Keratinocyte (primary cell): ENCODE measurements at regions not wholly inside any gene's neighbourhood (a gene's known extent, or its start where the extent isn't known, plus 50 kb on each side); places are given as distances from the start of the nearest gene placed in this dataset.

ENCODE experiments used
- DNase-seq: peaks from one replicate; pipeline ENCODE4 v3.0.0-alpha.2; 2011; ENCODE audit warnings: low read depth, missing footprints, low spot score
- FAIRE-seq: peaks from 2 replicates; lab custom pipeline; 2011; peaks lifted over from hg19 to GRCh38; lab: Jason Lieb, UNC
- H2AFZ ChIP-seq: 2 replicates; pipeline ENCODE4 v1.6.0; 2012; ENCODE audit warnings: low read length, control low read depth, inconsistent platforms; ENCODE audit not compliant: control insufficient read depth
- H3K27ac ChIP-seq: 2 replicates; pipeline ENCODE4 v1.5.1; 2011; ENCODE audit warnings: low read length; ENCODE audit not compliant: control insufficient read depth, insufficient read depth
- H3K27me3 ChIP-seq: 3 replicates; pipeline ENCODE4 v1.6.0; 2011; ENCODE audit warnings: low read length; ENCODE audit not compliant: control insufficient read depth, insufficient read depth; ENCODE audit errors: extremely low read depth
- H3K36me3 ChIP-seq, 2 experiments: 2 replicates in 1 of 2; 3 replicates in 1 of 2; pipeline ENCODE4 v1.5.1; 2011; ENCODE audit warnings: low read length in 2 of 2, mild to moderate bottlenecking in 1 of 2; ENCODE audit not compliant: control insufficient read depth in 2 of 2, insufficient read depth in 2 of 2; ENCODE audit errors: extremely low read depth in 1 of 2
- H3K4me1 ChIP-seq: 3 replicates; pipeline ENCODE4 v1.5.1; 2011; ENCODE audit warnings: low read length; ENCODE audit not compliant: control insufficient read depth, insufficient read depth; ENCODE audit errors: extremely low read depth
- H3K4me2 ChIP-seq: 3 replicates; pipeline ENCODE4 v1.6.0; 2011; ENCODE audit warnings: low read depth, low read length; ENCODE audit not compliant: control insufficient read depth, insufficient read depth; ENCODE audit errors: extremely low read depth
- H3K4me3 ChIP-seq, 3 experiments: fragments of 200-600 bp in 1 of 3; sonication (generic) in 1 of 3; 2 replicates in 2 of 3; 3 replicates in 1 of 3; pipeline ENCODE4 v1.5.1; 2011 to 2016; ENCODE audit warnings: low read length in 3 of 3, mild to moderate bottlenecking in 3 of 3, control low read depth in 2 of 3, inconsistent platforms in 1 of 3, low read depth in 1 of 3, mixed read lengths in 1 of 3, mixed run types in 1 of 3, moderate library complexity in 1 of 3; ENCODE audit not compliant: control insufficient read depth in 2 of 3, insufficient read depth in 2 of 3; ENCODE audit errors: extremely low read depth in 1 of 3
- H3K79me2 ChIP-seq: 2 replicates; pipeline ENCODE4 v1.6.0; 2012; ENCODE audit warnings: low read length; ENCODE audit not compliant: control insufficient read depth, insufficient read depth
- H3K9ac ChIP-seq: 3 replicates; pipeline ENCODE4 v1.6.0; 2011; ENCODE audit warnings: low read length; ENCODE audit not compliant: control insufficient read depth, insufficient read depth; ENCODE audit errors: extremely low read depth
- H3K9me1 ChIP-seq: 3 replicates; pipeline ENCODE4 v1.6.0; 2011; ENCODE audit warnings: low read length; ENCODE audit not compliant: control insufficient read depth, insufficient read depth; ENCODE audit errors: extremely low read depth
- H3K9me3 ChIP-seq: 2 replicates; pipeline ENCODE4 v1.5.1; 2012; ENCODE audit warnings: low read depth, low read length; ENCODE audit not compliant: control insufficient read depth
- H4K20me1 ChIP-seq: 3 replicates; pipeline ENCODE4 v1.6.0; 2011; ENCODE audit warnings: low read length; ENCODE audit not compliant: control insufficient read depth, insufficient read depth; ENCODE audit errors: extremely low read depth
- CTCF ChIP-seq, 3 experiments: IDR thresholded peaks in 1 of 3; conservative IDR thresholded peaks in 1 of 3; optimal IDR thresholded peaks in 1 of 3; 2 replicates in 2 of 3; 3 replicates in 1 of 3; pipeline versions ENCODE3 to v1.5.1; 2011; ENCODE audit warnings: low read length in 3 of 3, mild to moderate bottlenecking in 3 of 3, moderate library complexity in 2 of 3, control low read depth in 1 of 3, inconsistent platforms in 1 of 3; ENCODE audit not compliant: insufficient read depth in 2 of 3; ENCODE audit errors: extremely low read depth in 1 of 3
- EZH2 ChIP-seq: IDR thresholded peaks from one replicate; pipeline ENCODE4 v1.6.1; 2012; ENCODE audit warnings: inconsistent platforms, mild to moderate bottlenecking, low read length, moderate library complexity
- dilution Hi-C: fragments of 300-500 bp; cut with MboI; formaldehyde crosslinking; loops from one replicate; pipeline ENCODE4 v1.7.0; 2020; ENCODE audit warnings: low sequenced_read_pairs; ENCODE audit not compliant: extremely low pct_ligation_motif_present

- no peak overlapping the region for H3K27ac ChIP-seq
- H3K36me3 ChIP-seq: no peaks in the 10 kb centered on the region
- H3K9ac ChIP-seq: no peak overlapping the region
- H4K20me1 ChIP-seq: no peaks in the 10 kb centered on the region
- H3K27me3 ChIP-seq: no peaks in the 10 kb centered on the region
- no peaks in the 10 kb centered on the region for H3K4me1 ChIP-seq
- no peaks in the 10 kb centered on the region for H3K9me3 ChIP-seq
- no peaks in the 10 kb centered on the region for H3K79me2 ChIP-seq
- no peak for FAIRE-seq
- no peak for DNase-seq
- H2AFZ ChIP-seq: no peak overlapping the region
- no peak overlapping the region for H3K4me3 ChIP-seq
- dilution Hi-C loops: no loop called here
- no peak overlapping the region for H3K4me2 ChIP-seq
- no peaks in the 10 kb centered on the region for H3K9me1 ChIP-seq
- no peak for TF ChIP-seq EZH2
- TF ChIP-seq CTCF (optimal IDR thresholded peaks at IDR 0.05 in 1 of 3, IDR thresholded peaks at IDR 0.05 in 1 of 3, conservative IDR thresholded peaks at IDR 0.05 in 1 of 3; ENCODE audit: extremely low read depth in 1 of 3, insufficient read depth in 2 of 3, low read length in 3 of 3): no peak
Measured at GRCh38 chr2:16392647-16393499, 272.8 kb downstream of the CYRIA start.

GRCh38 chr2:16391986-16392385 lies 273.6 kb downstream of the CYRIA start:
- Histone ChIP-seq H3K9me3 (no peaks in the 10 kb centered on the region), H3K9ac (no peak overlapping the region), H3K27me3 (no peaks in the 10 kb centered on the region), H4K20me1 (no peaks in the 10 kb centered on the region), H3K27ac (no peak overlapping the region), H3K36me3 (no peaks in the 10 kb centered on the region), H2AFZ (no peak overlapping the region), H3K79me2 (no peaks in the 10 kb centered on the region), H3K4me2 (no peak overlapping the region), H3K9me1 (no peaks in the 10 kb centered on the region), H3K4me1 (no peaks in the 10 kb centered on the region), H3K4me3 (no peak overlapping the region)
- TF ChIP-seq CTCF (optimal IDR thresholded peaks at IDR 0.05 in 1 of 3, IDR thresholded peaks at IDR 0.05 in 1 of 3, conservative IDR thresholded peaks at IDR 0.05 in 1 of 3; ENCODE audit: extremely low read depth in 1 of 3, insufficient read depth in 2 of 3, low read length in 3 of 3) (no peak), EZH2 (no peak)
- FAIRE-seq (no peak), DNase-seq (no peak)
- dilution Hi-C loops: no loop called here
